AG09319 (cell line): ENCODE measurements at regions not wholly inside any gene's neighbourhood (a gene's known extent, or its start where the extent isn't known, plus 50 kb on each side); places are given as distances from the start of the nearest gene placed in this dataset.

Experiments
- DNase-seq: peaks from one replicate; pipeline ENCODE4 v3.0.0-alpha.2; 2010; ENCODE audit warnings: low read depth; ENCODE audit errors: extremely low read depth
- CTCF ChIP-seq: IDR thresholded peaks from 2 replicates; pipeline ENCODE4 v1.5.1; 2011; ENCODE audit warnings: low read depth, mild to moderate bottlenecking, inconsistent platforms, low read length, moderate library complexity

- DNase-seq = no peak
These were observed 126.7 kb upstream of the CSF3R start for GRCh38 chr1:36609241-36610027.

GRCh38 chr1:36608272-36608671, 125.6 kb upstream of the CSF3R start:
- TF ChIP-seq CTCF = no peak
- DNase-seq = no peak

More at GRCh38 chr1:36609241-36610027, 126.7 kb upstream of the CSF3R start:
- peak; percentile 41 for TF ChIP-seq CTCF

DNA sequence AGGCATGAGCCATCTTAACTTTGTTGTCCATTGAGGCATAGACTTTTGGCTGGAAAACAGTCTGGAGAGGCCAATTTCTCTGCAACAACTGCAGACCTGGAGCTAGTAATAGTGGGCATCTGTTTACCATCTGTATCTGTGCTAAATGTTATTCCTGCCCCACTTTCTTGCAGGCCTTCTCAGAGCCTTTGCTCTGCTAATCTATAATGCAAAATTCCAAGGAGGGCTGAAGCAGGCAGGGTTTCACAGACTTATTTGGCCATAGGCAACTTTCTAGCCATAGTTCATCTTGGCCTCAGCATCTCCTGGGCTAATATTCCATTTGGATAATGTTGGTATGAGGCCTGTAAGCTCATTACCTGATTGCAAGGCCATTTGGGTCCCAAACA, 124.5 kb upstream of the CSF3R start:
- DNase-seq = no peak
- TF ChIP-seq CTCF = no peak

GRCh38 chr1:36606641-36607262, 124.0 kb upstream of the CSF3R start:
- no peak for DNase-seq
- no peak for TF ChIP-seq CTCF

DNA sequence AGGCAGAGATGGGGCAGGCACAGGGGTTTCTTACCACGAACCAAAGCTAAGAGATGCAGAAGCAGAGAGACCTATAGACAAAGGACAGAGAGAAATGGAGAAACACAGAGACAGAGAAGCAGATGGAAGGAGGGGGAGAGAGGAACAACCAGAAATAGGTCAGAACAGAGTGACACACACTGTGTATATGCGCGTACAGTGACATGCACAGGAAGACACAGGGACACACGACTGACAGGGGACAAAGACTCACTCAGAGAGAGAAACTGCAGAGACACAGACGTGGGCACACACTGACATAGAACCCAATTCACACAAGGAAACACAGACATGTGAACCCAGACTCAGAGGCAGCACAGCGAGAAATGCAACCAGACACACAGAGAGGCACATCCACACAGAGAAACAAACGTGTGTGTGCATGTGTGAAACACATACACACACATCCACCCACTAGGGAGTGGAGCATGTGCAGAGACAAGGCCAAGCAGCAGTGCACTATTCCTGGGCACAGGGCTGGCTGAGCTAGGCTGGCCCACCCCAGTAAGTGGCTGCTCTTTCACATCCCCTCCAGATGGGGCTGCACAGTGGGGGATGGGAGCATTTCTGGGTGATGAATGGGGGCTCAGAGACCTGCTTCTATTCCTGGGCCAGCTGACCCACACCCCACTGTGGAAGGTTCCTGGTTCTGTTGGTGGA, 123.4 kb upstream of the CSF3R start:
- TF ChIP-seq CTCF = no peak
- no peak for DNase-seq

DNA sequence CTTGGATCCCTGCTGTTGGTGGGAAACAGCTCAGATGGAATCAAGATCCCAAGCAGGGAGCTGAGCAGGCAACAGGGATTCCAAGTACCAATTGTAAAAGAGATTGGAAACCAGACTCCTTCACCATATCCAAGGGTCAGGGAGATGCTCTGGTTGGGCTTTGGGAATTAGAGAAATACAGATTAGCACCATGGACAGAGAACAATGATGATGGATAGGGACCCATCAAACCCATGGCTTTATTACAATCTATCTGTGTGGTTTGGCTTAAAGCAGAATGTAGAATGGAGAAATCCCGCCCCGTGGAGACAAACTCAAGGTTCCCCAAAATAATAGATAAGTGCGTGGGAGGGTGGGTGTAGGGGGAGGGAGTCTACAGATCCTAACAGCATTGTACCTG, 120.7 kb upstream of the CSF3R start:
- TF ChIP-seq CTCF = no peak
- no peak for DNase-seq

GRCh38 chr1:36602184-36602583, 119.5 kb upstream of the CSF3R start:
- DNase-seq = no peak
- no peak for TF ChIP-seq CTCF
